H1 (cell line): ENCODE measurements at regions not wholly inside any gene's neighbourhood (a gene's known extent, or its start where the extent isn't known, plus 50 kb on each side); places are given as distances from the start of the nearest gene placed in this dataset.

Experiments
- FOSL1 ChIP-seq: IDR thresholded peaks from 2 replicates; pipeline ENCODE4 v1.6.1; 2011; ENCODE audit warnings: mild to moderate bottlenecking, low read depth, low read length, moderate library complexity; ENCODE audit not compliant: insufficient read depth
- KDM1A ChIP-seq: fragments of 200-600, 300-600 bp; sonication (generic); IDR thresholded peaks from 2 replicates; pipeline ENCODE4 v1.7.1; 2016; ENCODE audit warnings: mild to moderate bottlenecking, low read length, borderline replicate concordance
- PHF8 ChIP-seq: fragments of 200-600 bp; sonication (generic); conservative IDR thresholded peaks from 2 replicates; pipeline ENCODE4 v1.7.1; 2012; ENCODE audit warnings: low read depth, mild to moderate bottlenecking, inconsistent platforms, low read length, moderate library complexity
- RFX5 ChIP-seq: IDR thresholded peaks from 2 replicates; pipeline ENCODE4 v1.6.1; 2011; ENCODE audit warnings: low read depth, low read length, improper control_type of control experiment, borderline replicate concordance
- USF2 ChIP-seq: IDR thresholded peaks from 2 replicates; pipeline ENCODE4 v1.6.1; 2011; ENCODE audit warnings: low read length, improper control_type of control experiment

GRCh38 chr2:126382998-126383397 is 273.0 kb upstream of the GYPC start (continued):
- no peak for TF ChIP-seq KDM1A
- TF ChIP-seq USF2 = no peak
- TF ChIP-seq RFX5 = no peak
- no peak for TF ChIP-seq PHF8
- TF ChIP-seq FOSL1 = no peak
